HEK293 (cell line): ENCODE measurements at regions not wholly inside any gene's neighbourhood (a gene's known extent, or its start where the extent isn't known, plus 50 kb on each side); places are given as distances from the start of the nearest gene placed in this dataset.

Experiments
- CTCF ChIA-PET: fragments of 350-600 bp; formaldehyde crosslinking; extraction: SDS; loops from one replicate; lab custom pipeline; 2021; ENCODE audit warnings: antibody characterized with exemption; lab: Yijun Ruan, JAX
- POLR2A ChIA-PET: fragments of 300-600 bp; formaldehyde crosslinking; extraction: SDS; loops from one replicate; lab custom pipeline; 2020; ENCODE audit warnings: antibody characterized with exemption, inconsistent platforms; lab: Yijun Ruan, JAX
- H3K27ac ChIP-seq: fragments of 200-500 bp; sonication (Bioruptor generic); 2 replicates; pipeline ENCODE4 v1.5.1; 2014; ENCODE audit warnings: low read depth, low read length, control low read depth, inconsistent platforms; ENCODE audit errors: extremely low read depth
- H3K36me3 ChIP-seq, 2 experiments: fragments of 200-500 bp in 1 of 2; sonication (Bioruptor generic) in 1 of 2; 1 replicate in 1 of 2; 2 replicates in 1 of 2; pipeline ENCODE4 v1.5.1; 2014 to 2017; ENCODE audit warnings: inconsistent platforms in 2 of 2, low read length in 2 of 2; ENCODE audit not compliant: control insufficient read depth in 2 of 2, insufficient read depth in 1 of 2
- H3K4me1 ChIP-seq: fragments of 200-500 bp; sonication (Bioruptor generic); 2 replicates; pipeline ENCODE4 v1.5.1; 2014; ENCODE audit warnings: mild to moderate bottlenecking, low read length, inconsistent platforms; ENCODE audit not compliant: control insufficient read depth, insufficient read depth
- H3K4me3 ChIP-seq: 2 replicates; pipeline ENCODE4 v1.5.1; 2011; ENCODE audit warnings: low read depth, mild to moderate bottlenecking, control low read depth, low read length, moderate library complexity
- H3K9me3 ChIP-seq: fragments of 200-500 bp; sonication (Bioruptor generic); 2 replicates; pipeline ENCODE4 v1.5.1; 2014; ENCODE audit warnings: low read depth, low read length, inconsistent platforms; ENCODE audit not compliant: control insufficient read depth, insufficient read depth
- GLIS1 ChIP-seq: fragments of 450-650 bp; formaldehyde crosslinking; IDR thresholded peaks from 2 replicates; pipeline ENCODE4 v1.5.1; 2016; ENCODE audit warnings: missing biosample characterization, missing genetic modification characterization
- OSR2 ChIP-seq: fragments of 450-650 bp; formaldehyde crosslinking; IDR thresholded peaks from 2 replicates; pipeline ENCODE4 v1.5.1; 2016; ENCODE audit warnings: missing biosample characterization, missing genetic modification characterization
- SCRT2 ChIP-seq: fragments of 450-650 bp; formaldehyde crosslinking; IDR thresholded peaks from 2 replicates; pipeline ENCODE4 v1.5.1; 2016; ENCODE audit warnings: missing biosample characterization, missing genetic modification characterization
- SP2 ChIP-seq: fragments of 450-650 bp; formaldehyde crosslinking; IDR thresholded peaks from 2 replicates; pipeline ENCODE4 v1.5.1; 2016; ENCODE audit warnings: missing biosample characterization, missing genetic modification characterization
- SP3 ChIP-seq: fragments of 450-650 bp; formaldehyde crosslinking; IDR thresholded peaks from 2 replicates; pipeline ENCODE4 v1.5.1; 2016; ENCODE audit warnings: missing biosample characterization, missing genetic modification characterization
- WT1 ChIP-seq: fragments of 450-650 bp; formaldehyde crosslinking; IDR thresholded peaks from 2 replicates; pipeline ENCODE4 v1.5.1; 2016; ENCODE audit warnings: missing biosample characterization, missing genetic modification characterization
- ZBTB20 ChIP-seq: fragments of 450-650 bp; formaldehyde crosslinking; IDR thresholded peaks from 2 replicates; pipeline ENCODE4 v1.5.1; 2016; ENCODE audit warnings: missing biosample characterization, missing genetic modification characterization
- ZBTB21 ChIP-seq: fragments of 450-650 bp; formaldehyde crosslinking; IDR thresholded peaks from 2 replicates; pipeline ENCODE4 v1.5.1; 2017; ENCODE audit warnings: missing biosample characterization, missing genetic modification characterization
- ZBTB8A ChIP-seq: fragments of 450-650 bp; formaldehyde crosslinking; IDR thresholded peaks from 2 replicates; pipeline ENCODE4 v1.5.1; 2016; ENCODE audit warnings: missing biosample characterization, missing genetic modification characterization
- ZEB2 ChIP-seq: fragments of 450-650 bp; formaldehyde crosslinking; IDR thresholded peaks from 2 replicates; pipeline ENCODE4 v1.5.1; 2016; ENCODE audit warnings: missing biosample characterization, missing genetic modification characterization
- ZIC2 ChIP-seq: fragments of 450-650 bp; formaldehyde crosslinking; IDR thresholded peaks from 2 replicates; pipeline ENCODE4 v1.5.1; 2016; ENCODE audit warnings: missing biosample characterization, missing genetic modification characterization
- ZNF138 ChIP-seq: fragments of 450-650 bp; formaldehyde crosslinking; IDR thresholded peaks from 2 replicates; pipeline ENCODE4 v1.5.1; 2016; ENCODE audit warnings: missing biosample characterization, missing genetic modification characterization, borderline replicate concordance
- ZNF24 ChIP-seq: fragments of 450-650 bp; formaldehyde crosslinking; IDR thresholded peaks from 2 replicates; pipeline ENCODE4 v1.5.1; 2016; ENCODE audit warnings: missing biosample characterization, missing genetic modification characterization
- ZNF391 ChIP-seq: fragments of 450-650 bp; formaldehyde crosslinking; IDR thresholded peaks from 2 replicates; pipeline ENCODE4 v1.5.1; 2016; ENCODE audit warnings: low read depth, missing biosample characterization, missing genetic modification characterization, borderline replicate concordance
- ZNF626 ChIP-seq: fragments of 450-650 bp; sonication (Bioruptor Pico); formaldehyde crosslinking; IDR thresholded peaks from 2 replicates; pipeline ENCODE4 v1.5.1; 2018; ENCODE audit warnings: missing biosample characterization, missing genetic modification characterization, inconsistent platforms
- ZNF629 ChIP-seq: fragments of 450-650 bp; formaldehyde crosslinking; IDR thresholded peaks from 2 replicates; pipeline ENCODE4 v1.5.1; 2017; ENCODE audit warnings: missing biosample characterization, missing genetic modification characterization
- ZNF670 ChIP-seq: fragments of 450-650 bp; formaldehyde crosslinking; IDR thresholded peaks from 2 replicates; pipeline ENCODE4 v1.5.1; 2016; ENCODE audit warnings: missing biosample characterization, missing genetic modification characterization, low read depth
- ZNF677 ChIP-seq: fragments of 450-650 bp; IDR thresholded peaks from 2 replicates; pipeline ENCODE4 v1.5.0; 2018; ENCODE audit warnings: missing biosample characterization, mild to moderate bottlenecking, missing genetic modification characterization, moderate library complexity
- ZNF843 ChIP-seq: fragments of 450-650 bp; formaldehyde crosslinking; IDR thresholded peaks from 2 replicates; pipeline ENCODE4 v1.5.1; 2016; ENCODE audit warnings: missing biosample characterization, missing genetic modification characterization
- TF ChIP-seq, protein P1 (sequence below): fragments of 450-650 bp; formaldehyde crosslinking; IDR thresholded peaks from 2 replicates; pipeline ENCODE4 v1.5.0; 2017; ENCODE audit warnings: missing biosample characterization, missing genetic modification characterization, borderline replicate concordance
- TF ChIP-seq, protein P2 (sequence below): fragments of 450-650 bp; formaldehyde crosslinking; conservative IDR thresholded peaks from 2 replicates; pipeline ENCODE4 v1.5.1; 2016; ENCODE audit warnings: low read depth, missing biosample characterization, missing genetic modification characterization
- TF ChIP-seq, protein P3 (sequence below): fragments of 450-650 bp; formaldehyde crosslinking; IDR thresholded peaks from 2 replicates; pipeline ENCODE4 v1.5.1; 2017; ENCODE audit warnings: missing biosample characterization, missing genetic modification characterization

DNA sequence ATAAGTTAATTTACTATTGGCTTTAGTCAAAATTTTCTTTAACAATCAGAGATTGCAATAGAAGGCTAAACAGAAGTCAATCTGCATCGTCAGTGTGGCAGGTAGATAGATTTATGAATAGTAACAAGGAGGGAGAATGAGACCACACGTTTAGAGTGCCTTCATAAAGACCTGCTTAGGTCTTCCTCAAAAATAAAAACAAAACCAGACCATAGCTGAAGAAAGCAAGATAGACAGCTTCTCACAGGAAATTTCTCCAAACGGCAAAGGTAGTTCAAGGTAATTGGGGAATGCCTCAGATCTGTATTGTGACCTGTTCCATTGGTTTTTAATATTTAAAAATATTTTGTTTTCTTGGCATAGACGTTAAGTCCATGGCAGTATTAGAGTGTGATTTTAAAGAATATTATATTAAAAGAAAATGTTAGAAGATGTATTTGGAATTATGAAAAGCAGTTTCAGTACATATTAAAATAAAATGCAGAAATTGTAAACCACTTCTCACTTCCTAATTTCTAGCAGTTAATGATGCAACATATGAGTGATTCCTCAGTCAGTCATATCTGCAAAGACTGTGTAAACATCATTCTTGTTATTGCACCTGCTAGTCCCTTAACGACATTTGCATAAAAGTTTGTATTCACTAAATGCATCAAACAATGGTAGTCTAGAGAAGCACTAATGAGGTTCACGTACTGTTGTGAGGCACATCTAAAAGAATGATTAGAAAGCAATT is 278.0 kb downstream of the HLX start (continued):
- TF ChIP-seq, protein P1, sequence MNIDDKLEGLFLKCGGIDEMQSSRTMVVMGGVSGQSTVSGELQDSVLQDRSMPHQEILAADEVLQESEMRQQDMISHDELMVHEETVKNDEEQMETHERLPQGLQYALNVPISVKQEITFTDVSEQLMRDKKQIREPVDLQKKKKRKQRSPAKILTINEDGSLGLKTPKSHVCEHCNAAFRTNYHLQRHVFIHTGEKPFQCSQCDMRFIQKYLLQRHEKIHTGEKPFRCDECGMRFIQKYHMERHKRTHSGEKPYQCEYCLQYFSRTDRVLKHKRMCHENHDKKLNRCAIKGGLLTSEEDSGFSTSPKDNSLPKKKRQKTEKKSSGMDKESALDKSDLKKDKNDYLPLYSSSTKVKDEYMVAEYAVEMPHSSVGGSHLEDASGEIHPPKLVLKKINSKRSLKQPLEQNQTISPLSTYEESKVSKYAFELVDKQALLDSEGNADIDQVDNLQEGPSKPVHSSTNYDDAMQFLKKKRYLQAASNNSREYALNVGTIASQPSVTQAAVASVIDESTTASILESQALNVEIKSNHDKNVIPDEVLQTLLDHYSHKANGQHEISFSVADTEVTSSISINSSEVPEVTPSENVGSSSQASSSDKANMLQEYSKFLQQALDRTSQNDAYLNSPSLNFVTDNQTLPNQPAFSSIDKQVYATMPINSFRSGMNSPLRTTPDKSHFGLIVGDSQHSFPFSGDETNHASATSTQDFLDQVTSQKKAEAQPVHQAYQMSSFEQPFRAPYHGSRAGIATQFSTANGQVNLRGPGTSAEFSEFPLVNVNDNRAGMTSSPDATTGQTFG (tag by site-specific recombination) = no peak
- TF ChIP-seq ZNF626 (no peak), ZNF138 (tag by site-specific recombination) (no peak), SP3 (tag by site-specific recombination) (no peak), ZBTB20 (no peak), ZNF391 (tag by site-specific recombination) (no peak), ZNF677 (tag by site-specific recombination) (no peak)
- TF ChIP-seq, protein P2, sequence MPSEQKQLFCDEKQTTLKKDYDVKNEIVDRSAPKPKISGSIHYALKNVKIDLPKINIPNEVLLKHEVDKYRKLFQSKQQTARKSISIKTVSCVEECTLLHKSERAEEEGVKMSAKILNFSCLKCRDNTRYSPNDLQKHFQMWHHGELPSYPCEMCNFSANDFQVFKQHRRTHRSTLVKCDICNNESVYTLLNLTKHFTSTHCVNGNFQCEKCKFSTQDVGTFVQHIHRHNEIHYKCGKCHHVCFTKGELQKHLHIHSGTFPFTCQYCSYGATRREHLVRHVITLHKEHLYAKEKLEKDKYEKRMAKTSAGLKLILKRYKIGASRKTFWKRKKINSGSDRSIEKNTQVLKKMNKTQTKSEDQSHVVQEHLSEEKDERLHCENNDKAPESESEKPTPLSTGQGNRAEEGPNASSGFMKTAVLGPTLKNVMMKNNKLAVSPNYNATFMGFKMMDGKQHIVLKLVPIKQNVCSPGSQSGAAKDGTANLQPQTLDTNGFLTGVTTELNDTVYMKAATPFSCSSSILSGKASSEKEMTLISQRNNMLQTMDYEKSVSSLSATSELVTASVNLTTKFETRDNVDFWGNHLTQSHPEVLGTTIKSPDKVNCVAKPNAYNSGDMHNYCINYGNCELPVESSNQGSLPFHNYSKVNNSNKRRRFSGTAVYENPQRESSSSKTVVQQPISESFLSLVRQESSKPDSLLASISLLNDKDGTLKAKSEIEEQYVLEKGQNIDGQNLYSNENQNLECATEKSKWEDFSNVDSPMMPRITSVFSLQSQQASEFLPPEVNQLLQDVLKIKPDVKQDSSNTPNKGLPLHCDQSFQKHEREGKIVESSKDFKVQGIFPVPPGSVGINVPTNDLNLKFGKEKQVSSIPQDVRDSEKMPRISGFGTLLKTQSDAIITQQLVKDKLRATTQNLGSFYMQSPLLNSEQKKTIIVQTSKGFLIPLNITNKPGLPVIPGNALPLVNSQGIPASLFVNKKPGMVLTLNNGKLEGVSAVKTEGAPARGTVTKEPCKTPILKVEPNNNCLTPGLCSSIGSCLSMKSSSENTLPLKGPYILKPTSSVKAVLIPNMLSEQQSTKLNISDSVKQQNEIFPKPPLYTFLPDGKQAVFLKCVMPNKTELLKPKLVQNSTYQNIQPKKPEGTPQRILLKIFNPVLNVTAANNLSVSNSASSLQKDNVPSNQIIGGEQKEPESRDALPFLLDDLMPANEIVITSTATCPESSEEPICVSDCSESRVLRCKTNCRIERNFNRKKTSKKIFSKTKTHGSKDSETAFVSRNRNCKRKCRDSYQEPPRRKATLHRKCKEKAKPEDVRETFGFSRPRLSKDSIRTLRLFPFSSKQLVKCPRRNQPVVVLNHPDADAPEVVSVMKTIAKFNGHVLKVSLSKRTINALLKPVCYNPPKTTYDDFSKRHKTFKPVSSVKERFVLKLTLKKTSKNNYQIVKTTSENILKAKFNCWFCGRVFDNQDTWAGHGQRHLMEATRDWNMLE (tag by site-specific recombination) = no peak

DNA sequence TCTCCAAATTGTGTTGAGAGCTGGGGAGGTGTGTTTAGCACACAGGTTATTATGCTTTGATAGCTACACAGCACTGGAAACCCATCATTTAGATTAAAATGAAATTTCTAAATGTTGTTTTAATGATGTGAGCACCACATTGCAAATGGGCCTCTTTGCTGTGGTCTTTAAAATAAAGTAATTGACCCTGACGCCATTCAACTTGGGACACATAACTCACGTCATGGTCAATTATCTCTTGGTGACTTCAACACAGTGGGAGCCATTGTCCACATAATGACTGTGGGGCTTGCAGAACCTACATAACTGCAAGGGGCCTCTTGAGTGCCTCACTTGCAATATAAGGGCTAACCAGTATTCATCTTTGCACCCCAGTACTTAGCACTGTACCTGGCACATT is 280.4 kb downstream of the HLX start:
- POLR2A ChIA-PET = no interaction called here
- no peaks in the 10 kb centered on the region; the same call in 1 of the 2 replicates for H3K4me1 ChIP-seq
- no peaks in the 10 kb centered on the region for H3K36me3 ChIP-seq
- CTCF ChIA-PET = no interaction called here
- H3K27ac ChIP-seq = no peak overlapping the region
- H3K4me3 ChIP-seq = no peak overlapping the region
- no peaks in the 10 kb centered on the region for H3K9me3 ChIP-seq
- TF ChIP-seq, protein P2 (tag by site-specific recombination) = no peak
- peak; percentile 54 for TF ChIP-seq ZNF629 (tag by site-specific recombination)
- TF ChIP-seq SCRT2 (tag by site-specific recombination) = no peak
- 0 out of 2 replicates have a peak, but pooled peaks have one; percentile 28 for TF ChIP-seq ZEB2 (tag by site-specific recombination)
- peak; percentile 78 for TF ChIP-seq WT1 (tag by site-specific recombination)
- no peak for TF ChIP-seq ZNF670 (tag by site-specific recombination)
- peak; percentile 42 for TF ChIP-seq ZIC2
- 0 out of 2 replicates have a peak, but pooled peaks have one; percentile 31 for TF ChIP-seq ZNF843 (tag by site-specific recombination)
- 0 out of 2 replicates have a peak, but pooled peaks have one; percentile 45 for TF ChIP-seq ZNF24 (tag by site-specific recombination)
- no peak for TF ChIP-seq SP2 (tag by site-specific recombination)
- TF ChIP-seq ZBTB21 (tag by site-specific recombination) = peak; percentile 59
- peak; percentile 55; the same call in 1 of the 2 replicates for TF ChIP-seq ZBTB8A (tag by site-specific recombination)
- peak; percentile 85 for TF ChIP-seq GLIS1 (tag by site-specific recombination)
- TF ChIP-seq, protein P3, sequence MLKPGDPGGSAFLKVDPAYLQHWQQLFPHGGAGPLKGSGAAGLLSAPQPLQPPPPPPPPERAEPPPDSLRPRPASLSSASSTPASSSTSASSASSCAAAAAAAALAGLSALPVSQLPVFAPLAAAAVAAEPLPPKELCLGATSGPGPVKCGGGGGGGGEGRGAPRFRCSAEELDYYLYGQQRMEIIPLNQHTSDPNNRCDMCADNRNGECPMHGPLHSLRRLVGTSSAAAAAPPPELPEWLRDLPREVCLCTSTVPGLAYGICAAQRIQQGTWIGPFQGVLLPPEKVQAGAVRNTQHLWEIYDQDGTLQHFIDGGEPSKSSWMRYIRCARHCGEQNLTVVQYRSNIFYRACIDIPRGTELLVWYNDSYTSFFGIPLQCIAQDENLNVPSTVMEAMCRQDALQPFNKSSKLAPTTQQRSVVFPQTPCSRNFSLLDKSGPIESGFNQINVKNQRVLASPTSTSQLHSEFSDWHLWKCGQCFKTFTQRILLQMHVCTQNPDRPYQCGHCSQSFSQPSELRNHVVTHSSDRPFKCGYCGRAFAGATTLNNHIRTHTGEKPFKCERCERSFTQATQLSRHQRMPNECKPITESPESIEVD (tag by site-specific recombination) = peak; percentile 44; the same call in 1 of the 2 replicates
- TF ChIP-seq OSR2 = peak; percentile 56; the same call in 1 of the 2 replicates
